ENCODE measurements at regions not wholly inside any gene's neighbourhood (a gene's known extent, or its start where the extent isn't known, plus 50 kb on each side); places are given as distances from the start of the nearest gene placed in this dataset.
A peak's percentile ranks its signal among the peaks of the same experiment; 100 is the strongest.

DNA sequence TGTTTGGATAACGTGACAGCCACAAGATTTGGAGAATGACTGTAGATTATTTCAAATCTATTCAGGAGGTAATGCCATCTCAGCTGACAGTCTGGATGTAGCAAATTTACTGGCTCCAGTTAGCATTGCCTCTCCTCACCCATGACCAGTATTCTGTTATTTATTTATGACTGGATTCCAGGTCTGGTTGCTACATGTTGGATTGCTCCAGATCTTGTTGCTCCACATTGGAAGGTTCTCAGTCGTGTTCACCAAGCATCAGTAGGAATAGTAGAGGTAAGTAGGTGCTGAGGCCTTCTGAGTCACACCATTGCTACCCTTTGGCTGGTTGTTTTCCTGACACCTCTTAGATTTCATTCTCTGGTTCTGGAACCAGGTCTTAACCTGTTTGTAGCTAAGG is 69.5 kb upstream of the ELOVL5 start:
- H3K4me3 Mint-ChIP-seq = no peak overlapping the region
- H3K36me3 Mint-ChIP-seq (ENCODE audit: low read depth) = no peaks in the 10 kb centered on the region
- no peaks in the 10 kb centered on the region for H3K9me3 Mint-ChIP-seq
- H3K4me1 Mint-ChIP-seq = no peaks in the 10 kb centered on the region
- Histone ChIP-seq H3K27me3 (ENCODE audit: control insufficient read depth, insufficient read depth, low read length, poor library complexity, severe bottlenecking) (no peaks in the 10 kb centered on the region), H3K27ac (ENCODE audit: low read depth, low read length) (no peak overlapping the region), H3K9me3 (ENCODE audit: control insufficient read depth, low read length) (no peaks in the 10 kb centered on the region), H3K4me1 (ENCODE audit: control insufficient read depth, insufficient read depth, low read length) (no peaks in the 10 kb centered on the region), H3K36me3 (ENCODE audit: control insufficient read depth, insufficient read depth, low read length) (no peaks in the 10 kb centered on the region), H3K9ac (ENCODE audit: extremely low read depth, low read length, poor library complexity, severe bottlenecking) (no peak overlapping the region), H3K4me3 (ENCODE audit: low read length) (no peak overlapping the region)
- no peak for DNase-seq
- H3K27ac Mint-ChIP-seq = no peak overlapping the region
- TF ChIP-seq, protein P1, sequence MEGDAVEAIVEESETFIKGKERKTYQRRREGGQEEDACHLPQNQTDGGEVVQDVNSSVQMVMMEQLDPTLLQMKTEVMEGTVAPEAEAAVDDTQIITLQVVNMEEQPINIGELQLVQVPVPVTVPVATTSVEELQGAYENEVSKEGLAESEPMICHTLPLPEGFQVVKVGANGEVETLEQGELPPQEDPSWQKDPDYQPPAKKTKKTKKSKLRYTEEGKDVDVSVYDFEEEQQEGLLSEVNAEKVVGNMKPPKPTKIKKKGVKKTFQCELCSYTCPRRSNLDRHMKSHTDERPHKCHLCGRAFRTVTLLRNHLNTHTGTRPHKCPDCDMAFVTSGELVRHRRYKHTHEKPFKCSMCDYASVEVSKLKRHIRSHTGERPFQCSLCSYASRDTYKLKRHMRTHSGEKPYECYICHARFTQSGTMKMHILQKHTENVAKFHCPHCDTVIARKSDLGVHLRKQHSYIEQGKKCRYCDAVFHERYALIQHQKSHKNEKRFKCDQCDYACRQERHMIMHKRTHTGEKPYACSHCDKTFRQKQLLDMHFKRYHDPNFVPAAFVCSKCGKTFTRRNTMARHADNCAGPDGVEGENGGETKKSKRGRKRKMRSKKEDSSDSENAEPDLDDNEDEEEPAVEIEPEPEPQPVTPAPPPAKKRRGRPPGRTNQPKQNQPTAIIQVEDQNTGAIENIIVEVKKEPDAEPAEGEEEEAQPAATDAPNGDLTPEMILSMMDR (conservative IDR thresholded peaks at IDR 0.05) = no peak
- H3K27me3 Mint-ChIP-seq (ENCODE audit: insufficient read depth) = peaks cover under 1% of the 10 kb centered on the region
- 87% methylated on average over 2 of the region's 2 CpGs; no CpG with 5 or more reads in 1 of the 2 experiments for WGBS, 2 experiments (ENCODE audit: insufficient coverage in 1 of 2, insufficient read length in 1 of 2)

DNA sequence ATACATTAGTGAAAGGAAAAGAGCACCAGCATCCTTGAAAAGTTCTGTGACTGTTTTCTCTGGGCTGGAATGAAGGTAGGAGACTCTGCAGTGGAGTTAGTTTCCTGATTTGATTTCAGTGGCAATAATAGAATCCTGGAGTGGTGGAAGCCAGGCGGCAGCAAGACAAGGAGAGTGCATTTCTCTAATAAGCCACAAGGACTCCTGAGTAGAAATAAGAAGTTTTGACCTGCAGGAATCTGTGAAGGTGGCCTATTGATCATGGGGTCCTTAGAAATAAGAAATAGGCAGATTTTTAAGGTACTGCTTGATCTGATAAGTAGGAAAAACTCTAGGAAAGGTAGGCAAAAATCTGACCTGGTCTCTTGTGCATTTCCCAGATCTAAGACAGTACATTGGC is 68.4 kb upstream of the ELOVL5 start:
- H3K36me3 ChIP-seq (ENCODE audit: control insufficient read depth, insufficient read depth, low read length) = no peaks in the 10 kb centered on the region
- H3K27me3 Mint-ChIP-seq (ENCODE audit: insufficient read depth) = peaks cover 2% of the 10 kb centered on the region
- no peaks in the 10 kb centered on the region for H3K36me3 Mint-ChIP-seq (ENCODE audit: low read depth)
- no peak for DNase-seq
- no peaks in the 10 kb centered on the region for H3K9me3 Mint-ChIP-seq
- H3K4me3 Mint-ChIP-seq = no peak overlapping the region
- no peak overlapping the region for H3K27ac Mint-ChIP-seq
- H3K9ac ChIP-seq (ENCODE audit: extremely low read depth, low read length, poor library complexity, severe bottlenecking) = no peak overlapping the region
- H3K27me3 ChIP-seq (ENCODE audit: control insufficient read depth, insufficient read depth, low read length, poor library complexity, severe bottlenecking) = no peaks in the 10 kb centered on the region
- TF ChIP-seq, protein P1 (conservative IDR thresholded peaks at IDR 0.05) = peak; percentile 64
- H3K9me3 ChIP-seq (ENCODE audit: control insufficient read depth, low read length) = no peaks in the 10 kb centered on the region
- no peak overlapping the region for H3K27ac ChIP-seq (ENCODE audit: low read depth, low read length)
- peaks cover 4% of the 10 kb centered on the region for H3K4me1 ChIP-seq (ENCODE audit: control insufficient read depth, insufficient read depth, low read length)
- H3K4me1 Mint-ChIP-seq = no peaks in the 10 kb centered on the region
- H3K4me3 ChIP-seq (ENCODE audit: low read length) = no peak overlapping the region
- 83 to 90% methylated on average over 1 of the region's 1 CpG for WGBS, 2 experiments (ENCODE audit: insufficient coverage in 1 of 2, insufficient read length in 1 of 2)

DNA sequence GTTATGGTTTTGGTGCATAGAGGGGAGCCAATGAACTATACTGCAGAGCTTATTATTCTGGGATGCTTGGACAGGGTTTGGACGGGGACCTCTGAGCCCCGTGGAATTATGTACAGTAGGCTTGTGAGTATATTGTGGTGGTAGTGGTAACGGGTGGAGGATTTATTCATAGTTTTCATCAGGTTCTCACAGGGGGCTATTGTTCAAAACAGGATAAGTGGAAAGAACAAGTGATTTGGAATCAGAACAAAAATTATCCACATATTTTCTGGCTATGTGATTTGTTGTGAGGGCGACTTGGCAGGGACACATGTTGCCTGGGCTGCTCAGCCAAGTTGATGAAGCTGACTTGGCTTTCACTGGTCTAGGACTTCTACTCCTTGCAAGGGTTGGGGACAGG is 64.6 kb upstream of the ELOVL5 start:
- Mint-ChIP-seq H3K4me1 (peaks cover 15% of the 10 kb centered on the region), H3K27ac (no peak overlapping the region)

More for the DNA sequence above, 64.6 kb upstream of the ELOVL5 start:
- TF ChIP-seq, protein P1 (conservative IDR thresholded peaks at IDR 0.05) = no peak
- Histone ChIP-seq H3K36me3 (ENCODE audit: control insufficient read depth, insufficient read depth, low read length) (no peaks in the 10 kb centered on the region), H3K27ac (ENCODE audit: low read depth, low read length) (no peak overlapping the region), H3K9me3 (ENCODE audit: control insufficient read depth, low read length) (no peaks in the 10 kb centered on the region), H3K27me3 (ENCODE audit: control insufficient read depth, insufficient read depth, low read length, poor library complexity, severe bottlenecking) (no peaks in the 10 kb centered on the region), H3K9ac (ENCODE audit: extremely low read depth, low read length, poor library complexity, severe bottlenecking) (no peak overlapping the region), H3K4me3 (ENCODE audit: low read length) (no peak overlapping the region), H3K4me1 (ENCODE audit: control insufficient read depth, insufficient read depth, low read length) (peaks cover 6% of the 10 kb centered on the region)
- H3K4me3 Mint-ChIP-seq = no peak overlapping the region
- H3K36me3 Mint-ChIP-seq (ENCODE audit: low read depth) = no peaks in the 10 kb centered on the region
- no peaks in the 10 kb centered on the region for H3K9me3 Mint-ChIP-seq
- WGBS, 2 experiments (ENCODE audit: insufficient coverage in 1 of 2, insufficient read length in 1 of 2) = 93 to 100% methylated on average over 2 to 4 of the region's 4 CpGs
- peaks cover 2% of the 10 kb centered on the region for H3K27me3 Mint-ChIP-seq (ENCODE audit: insufficient read depth)
- DNase-seq = no peak

All from endodermal cell (in vitro differentiated cells).